Nephron (organoid): ENCODE measurements at regions not wholly inside any gene's neighbourhood (a gene's known extent, or its start where the extent isn't known, plus 50 kb on each side); places are given as distances from the start of the nearest gene placed in this dataset.
"Not testable (repeated sequence)": the region's sequence is repeated elsewhere in the genome, so short reads cannot be mapped to it uniquely, and the experiment has no call there.

Source experiments
- H3K27ac Mint-ChIP-seq, 3 experiments: 2 replicates each; pipeline ENCODE4 v1.8.0; 2020; ENCODE audit warnings: mixed read lengths in 3 of 3, mild to moderate bottlenecking in 2 of 3, moderate library complexity in 1 of 3
- H3K27me3 Mint-ChIP-seq: 2 replicates; pipeline ENCODE4 v1.8.0; 2021; ENCODE audit warnings: low read depth, mild to moderate bottlenecking, moderate library complexity, mixed read lengths
- H3K36me3 Mint-ChIP-seq: 2 replicates; pipeline ENCODE4 v1.8.0; 2020; ENCODE audit warnings: low read depth, mixed read lengths
- H3K4me1 Mint-ChIP-seq: 2 replicates; pipeline ENCODE4 v1.8.0; 2020; ENCODE audit warnings: mixed read lengths
- H3K4me3 Mint-ChIP-seq, 3 experiments: 2 replicates each; pipeline ENCODE4 v1.8.0; 2020; ENCODE audit warnings: mild to moderate bottlenecking in 3 of 3, mixed read lengths in 3 of 3, moderate library complexity in 2 of 3
- H3K9me3 Mint-ChIP-seq: 2 replicates; pipeline ENCODE4 v1.8.0; 2020; ENCODE audit warnings: mixed read lengths
- TF ChIP-seq, protein P1 (sequence below), 3 experiments: fragments of 200-600 bp; sonication (generic); IDR thresholded peaks; one replicate each; pipeline ENCODE4 v1.5.0; 2021; ENCODE audit warnings: antibody characterized with exemption in 3 of 3; ENCODE audit not compliant: unreplicated experiment in 3 of 3

DNA sequence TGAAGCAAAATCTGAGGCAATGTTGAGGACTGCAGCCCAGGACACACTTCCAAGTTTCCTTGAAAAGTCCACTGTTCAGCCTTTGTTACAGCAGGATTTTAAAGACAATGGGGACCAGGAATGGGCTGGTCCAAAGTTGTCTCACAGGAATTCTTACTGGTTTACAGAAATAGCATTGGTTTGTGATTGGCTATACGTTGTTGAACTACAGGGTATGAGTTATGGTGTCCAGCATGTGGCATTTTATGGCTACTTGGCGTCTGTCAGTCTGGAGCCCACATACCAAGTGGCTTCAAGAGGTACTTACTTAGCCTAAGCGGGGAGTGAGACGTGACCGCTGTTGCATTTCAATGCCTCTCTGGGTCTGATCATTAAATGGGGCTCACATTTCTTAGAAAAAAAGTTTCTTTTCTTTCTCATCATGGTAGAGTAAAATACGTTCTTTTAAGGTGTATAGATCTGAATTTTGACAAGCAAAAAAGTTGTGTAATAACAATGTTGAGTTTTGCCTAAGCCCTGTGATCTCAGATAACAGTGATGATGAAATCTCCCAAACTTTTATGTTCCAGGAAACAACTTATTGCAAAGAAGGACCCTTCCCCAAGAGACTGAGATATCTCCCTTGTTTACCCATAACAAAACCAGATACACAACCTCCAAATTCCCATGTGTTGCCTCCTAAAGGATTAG lies 100.0 kb upstream of the TRIM24 start:
- Mint-ChIP-seq H3K4me3 (no peak overlapping the region), H3K27me3 (no peaks in the 10 kb centered on the region), H3K36me3 (no peaks in the 10 kb centered on the region), H3K27ac (no peak overlapping the region), H3K4me1 (no peaks in the 10 kb centered on the region), H3K9me3 (peaks cover 3% of the 10 kb centered on the region)
- TF ChIP-seq, protein P1, sequence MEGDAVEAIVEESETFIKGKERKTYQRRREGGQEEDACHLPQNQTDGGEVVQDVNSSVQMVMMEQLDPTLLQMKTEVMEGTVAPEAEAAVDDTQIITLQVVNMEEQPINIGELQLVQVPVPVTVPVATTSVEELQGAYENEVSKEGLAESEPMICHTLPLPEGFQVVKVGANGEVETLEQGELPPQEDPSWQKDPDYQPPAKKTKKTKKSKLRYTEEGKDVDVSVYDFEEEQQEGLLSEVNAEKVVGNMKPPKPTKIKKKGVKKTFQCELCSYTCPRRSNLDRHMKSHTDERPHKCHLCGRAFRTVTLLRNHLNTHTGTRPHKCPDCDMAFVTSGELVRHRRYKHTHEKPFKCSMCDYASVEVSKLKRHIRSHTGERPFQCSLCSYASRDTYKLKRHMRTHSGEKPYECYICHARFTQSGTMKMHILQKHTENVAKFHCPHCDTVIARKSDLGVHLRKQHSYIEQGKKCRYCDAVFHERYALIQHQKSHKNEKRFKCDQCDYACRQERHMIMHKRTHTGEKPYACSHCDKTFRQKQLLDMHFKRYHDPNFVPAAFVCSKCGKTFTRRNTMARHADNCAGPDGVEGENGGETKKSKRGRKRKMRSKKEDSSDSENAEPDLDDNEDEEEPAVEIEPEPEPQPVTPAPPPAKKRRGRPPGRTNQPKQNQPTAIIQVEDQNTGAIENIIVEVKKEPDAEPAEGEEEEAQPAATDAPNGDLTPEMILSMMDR (IDR thresholded peaks at IDR 0.05; ENCODE audit: unreplicated experiment in 3 of 3), result no peak

DNA sequence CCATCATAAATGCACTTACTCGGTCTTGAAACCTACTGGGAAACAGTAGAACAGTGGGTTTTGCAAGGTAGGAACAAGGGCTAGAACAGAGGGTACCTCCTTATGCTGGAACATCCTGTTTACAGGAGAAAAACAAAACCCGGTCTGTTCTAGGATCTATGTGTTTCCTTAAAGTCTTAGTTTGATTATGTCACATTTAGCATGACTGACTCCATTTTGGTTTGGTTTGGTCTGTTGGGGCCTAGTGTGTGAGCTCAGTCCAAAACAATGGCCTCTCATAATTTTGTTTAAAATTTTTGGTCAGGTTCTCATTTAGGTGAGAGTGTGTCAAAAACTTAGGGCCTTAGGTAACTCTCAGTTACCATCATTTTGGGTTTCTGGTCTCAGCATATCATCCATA lies 96.3 kb upstream of the TRIM24 start:
- H3K4me1 Mint-ChIP-seq, result no peaks in the 10 kb centered on the region
- TF ChIP-seq, protein P1 (IDR thresholded peaks at IDR 0.05; ENCODE audit: unreplicated experiment in 3 of 3), result no peak
- peaks cover 3% of the 10 kb centered on the region for H3K9me3 Mint-ChIP-seq
- no peaks in the 10 kb centered on the region for H3K36me3 Mint-ChIP-seq
- no peaks in the 10 kb centered on the region for H3K27me3 Mint-ChIP-seq
- H3K27ac Mint-ChIP-seq, result no peak overlapping the region
- H3K4me3 Mint-ChIP-seq, result no peak overlapping the region

DNA sequence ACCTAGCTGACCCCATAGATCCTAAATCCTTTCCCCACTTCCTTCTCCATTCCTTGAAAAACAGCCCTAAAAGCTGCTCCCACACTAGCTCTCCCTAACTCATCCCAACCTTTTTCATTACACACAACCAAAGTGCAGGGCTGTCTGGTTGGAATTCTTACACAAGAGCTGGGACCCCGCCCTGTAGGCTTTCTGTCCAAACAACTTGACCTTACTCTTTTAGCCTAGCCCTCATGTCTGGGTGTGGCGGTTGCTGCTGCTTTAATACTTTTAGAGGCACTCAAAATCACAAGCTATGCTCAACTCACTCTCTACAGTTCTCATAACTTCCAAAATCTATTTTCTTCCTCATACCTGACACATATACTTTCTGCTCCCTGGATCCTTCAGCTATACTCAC lies 93.9 kb upstream of the TRIM24 start:
- not testable (repeated sequence) for H3K36me3 Mint-ChIP-seq, H3K27me3 Mint-ChIP-seq, H3K4me3 Mint-ChIP-seq, H3K4me1 Mint-ChIP-seq, H3K27ac Mint-ChIP-seq
- H3K9me3 Mint-ChIP-seq, result peaks cover 18% of the 10 kb centered on the region

DNA sequence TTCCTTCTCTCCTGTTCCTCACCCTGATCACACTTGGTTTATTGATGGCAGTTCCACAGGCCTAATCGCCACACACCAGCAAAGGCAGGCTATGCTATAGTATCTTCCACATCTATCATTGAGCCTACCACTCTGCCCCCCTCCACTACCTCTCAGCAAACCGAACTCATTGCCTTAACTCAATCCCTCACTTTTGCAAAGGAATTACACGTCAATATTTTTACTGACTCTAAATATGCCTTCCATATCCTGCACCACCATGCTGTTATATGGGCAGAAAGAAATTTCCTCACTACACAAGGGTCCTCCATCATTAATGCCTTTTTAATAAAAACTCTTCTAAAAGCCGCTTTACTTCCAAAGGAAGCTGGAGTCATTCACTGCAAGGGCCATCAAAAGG lies 93.4 kb upstream of the TRIM24 start:
- not testable (repeated sequence) for H3K4me3 Mint-ChIP-seq, H3K4me1 Mint-ChIP-seq, H3K36me3 Mint-ChIP-seq

DNA sequence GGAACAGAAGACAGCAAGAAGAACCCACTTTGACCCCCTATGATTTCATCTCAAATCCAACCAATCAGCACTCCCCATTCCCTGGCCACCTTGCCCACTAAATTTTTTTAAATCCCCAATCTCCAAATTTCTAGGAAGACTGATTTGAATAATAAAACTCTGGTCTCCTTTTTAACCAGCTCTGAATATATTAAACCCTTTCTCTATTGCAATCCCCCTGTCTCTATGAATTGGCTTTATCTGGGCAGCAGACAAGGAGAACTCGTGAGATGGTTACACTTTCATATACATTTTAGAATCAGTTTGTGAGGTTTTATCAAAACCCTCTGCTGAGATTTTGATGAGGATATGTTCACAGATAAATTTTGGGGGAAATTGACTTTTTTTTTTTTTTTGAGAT lies 90.3 kb upstream of the TRIM24 start:
- H3K27ac Mint-ChIP-seq, result no peak overlapping the region
- no peaks in the 10 kb centered on the region for H3K27me3 Mint-ChIP-seq
- H3K9me3 Mint-ChIP-seq, result peaks cover 21% of the 10 kb centered on the region
- no peak overlapping the region for H3K4me3 Mint-ChIP-seq
- no peaks in the 10 kb centered on the region for H3K4me1 Mint-ChIP-seq
- no peaks in the 10 kb centered on the region for H3K36me3 Mint-ChIP-seq
- TF ChIP-seq, protein P1 (IDR thresholded peaks at IDR 0.05; ENCODE audit: unreplicated experiment in 3 of 3), result no peak

More for the DNA sequence above, 93.4 kb upstream of the TRIM24 start:
- H3K27ac Mint-ChIP-seq, H3K27me3 Mint-ChIP-seq: not testable (repeated sequence)
- peaks cover 24% of the 10 kb centered on the region for H3K9me3 Mint-ChIP-seq

DNA sequence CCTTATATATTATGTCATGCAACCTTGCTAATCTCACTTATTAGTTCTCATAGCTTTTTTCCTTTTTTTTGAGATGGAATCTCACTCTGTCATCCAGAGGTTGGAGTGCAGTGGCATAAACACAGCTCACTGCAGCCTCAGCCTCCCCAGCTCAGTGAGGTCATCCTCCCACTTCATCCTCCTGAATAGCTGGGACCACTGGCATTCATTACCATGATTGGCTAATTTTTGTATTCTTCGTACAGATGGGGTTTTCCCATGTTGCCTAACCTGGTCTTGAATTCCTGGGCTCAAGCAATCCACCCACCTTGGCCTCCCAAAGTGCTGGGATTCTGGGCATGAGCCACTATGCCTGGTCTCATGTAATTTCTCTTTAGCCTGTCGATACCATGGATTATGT lies 89.1 kb upstream of the TRIM24 start:
- no peak overlapping the region for H3K4me3 Mint-ChIP-seq
- peaks cover 21% of the 10 kb centered on the region for H3K9me3 Mint-ChIP-seq
- H3K36me3 Mint-ChIP-seq, result no peaks in the 10 kb centered on the region
- TF ChIP-seq, protein P1 (IDR thresholded peaks at IDR 0.05; ENCODE audit: unreplicated experiment in 3 of 3), result no peak
- no peaks in the 10 kb centered on the region for H3K27me3 Mint-ChIP-seq
- no peaks in the 10 kb centered on the region for H3K4me1 Mint-ChIP-seq
- H3K27ac Mint-ChIP-seq, result no peak overlapping the region

DNA sequence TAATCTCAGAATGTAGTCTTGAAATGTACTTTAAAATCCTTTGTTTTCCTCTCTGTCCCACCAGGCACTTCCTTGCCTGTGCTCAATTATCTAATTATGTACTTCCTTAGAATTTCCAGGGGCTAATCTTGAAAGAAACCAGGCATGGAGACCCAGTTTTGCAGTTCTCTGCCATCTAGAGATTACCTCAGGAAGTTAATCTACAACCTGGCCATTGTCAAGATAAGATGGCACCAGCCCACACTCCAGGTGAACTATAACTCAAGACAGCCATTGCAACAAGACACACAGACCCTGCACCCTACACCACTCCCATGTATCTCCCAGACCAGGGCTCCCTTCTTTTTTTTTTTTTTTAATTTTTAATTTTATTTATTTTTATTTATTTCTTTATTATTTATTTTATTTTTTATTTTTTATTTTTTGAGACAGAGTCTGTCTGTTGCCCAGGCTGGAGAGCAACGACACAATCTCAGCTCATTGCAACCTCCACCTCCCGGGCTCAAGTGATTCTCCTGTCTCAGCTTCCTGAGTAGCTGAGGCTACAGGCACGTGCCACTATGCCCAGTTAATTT lies 85.9 kb upstream of the TRIM24 start:
- peaks cover 24% of the 10 kb centered on the region for H3K9me3 Mint-ChIP-seq

More for the DNA sequence above, 85.9 kb upstream of the TRIM24 start:
- Mint-ChIP-seq H3K4me3 (no peak overlapping the region), H3K27me3 (no peaks in the 10 kb centered on the region), H3K27ac (peak overlapping the region; percentile 42 to 91 (median 76)), H3K36me3 (peaks cover 3% of the 10 kb centered on the region), H3K4me1 (peaks cover 4% of the 10 kb centered on the region)
- TF ChIP-seq, protein P1 (IDR thresholded peaks at IDR 0.05; ENCODE audit: unreplicated experiment in 3 of 3), result no peak
